Prostate gland (tissue), 2 donors: ENCODE measurements at regions not wholly inside any gene's neighbourhood (a gene's known extent, or its start where the extent isn't known, plus 50 kb on each side); places are given as distances from the start of the nearest gene placed in this dataset.

Source experiments
- POLR2A ChIP-seq: fragments of 450-650 bp; IDR thresholded peaks from one replicate; pipeline ENCODE4 v1.6.1; 2016; ENCODE audit warnings: antibody characterized with exemption, mild to moderate bottlenecking
- POLR2AphosphoS5 ChIP-seq: sonication (generic); formaldehyde crosslinking; IDR thresholded peaks from one replicate; pipeline ENCODE4 v1.6.1; 2017; ENCODE audit warnings: antibody characterized with exemption
- TF ChIP-seq, protein P1 (sequence below), 4 experiments: fragments of 200-600 bp in 2 of 4; fragments of 450-650 bp in 2 of 4; sonication (generic) in 2 of 4; IDR thresholded peaks; 1 replicate in 3 of 4; 2 replicates in 1 of 4; pipeline ENCODE4 v1.5.1; 2016 to 2019; ENCODE audit warnings: antibody characterized with exemption in 4 of 4, mild to moderate bottlenecking in 2 of 4, moderate library complexity in 2 of 4

DNA sequence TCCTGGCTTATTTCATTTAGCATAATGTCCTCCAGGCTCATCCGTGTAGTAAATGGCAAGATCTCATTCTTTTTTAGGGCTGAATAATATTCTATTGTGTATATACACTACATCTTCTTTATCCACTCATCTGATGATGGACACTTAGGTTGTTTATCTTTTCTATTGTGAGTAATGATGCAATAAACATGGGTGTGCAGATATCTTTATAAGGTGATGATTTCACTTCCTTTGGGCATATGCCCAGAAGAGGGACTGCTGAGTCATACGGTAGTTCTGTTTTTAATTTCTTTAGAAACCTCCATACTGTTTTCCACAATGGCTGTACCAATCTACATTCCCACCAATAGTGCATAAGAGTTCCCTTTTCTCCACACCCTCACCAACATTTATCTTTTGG is 317.6 kb upstream of the CNKSR2 start:
- TF ChIP-seq, protein P1, sequence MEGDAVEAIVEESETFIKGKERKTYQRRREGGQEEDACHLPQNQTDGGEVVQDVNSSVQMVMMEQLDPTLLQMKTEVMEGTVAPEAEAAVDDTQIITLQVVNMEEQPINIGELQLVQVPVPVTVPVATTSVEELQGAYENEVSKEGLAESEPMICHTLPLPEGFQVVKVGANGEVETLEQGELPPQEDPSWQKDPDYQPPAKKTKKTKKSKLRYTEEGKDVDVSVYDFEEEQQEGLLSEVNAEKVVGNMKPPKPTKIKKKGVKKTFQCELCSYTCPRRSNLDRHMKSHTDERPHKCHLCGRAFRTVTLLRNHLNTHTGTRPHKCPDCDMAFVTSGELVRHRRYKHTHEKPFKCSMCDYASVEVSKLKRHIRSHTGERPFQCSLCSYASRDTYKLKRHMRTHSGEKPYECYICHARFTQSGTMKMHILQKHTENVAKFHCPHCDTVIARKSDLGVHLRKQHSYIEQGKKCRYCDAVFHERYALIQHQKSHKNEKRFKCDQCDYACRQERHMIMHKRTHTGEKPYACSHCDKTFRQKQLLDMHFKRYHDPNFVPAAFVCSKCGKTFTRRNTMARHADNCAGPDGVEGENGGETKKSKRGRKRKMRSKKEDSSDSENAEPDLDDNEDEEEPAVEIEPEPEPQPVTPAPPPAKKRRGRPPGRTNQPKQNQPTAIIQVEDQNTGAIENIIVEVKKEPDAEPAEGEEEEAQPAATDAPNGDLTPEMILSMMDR (IDR thresholded peaks at IDR 0.05), result no peak
- no peak for TF ChIP-seq POLR2AphosphoS5
- no peak for TF ChIP-seq POLR2A
